Thyroid gland (tissue), 4 donors: ENCODE measurements at regions not wholly inside any gene's neighbourhood (a gene's known extent, or its start where the extent isn't known, plus 50 kb on each side); places are given as distances from the start of the nearest gene placed in this dataset.

Experiments
- POLR2A ChIP-seq, 2 donors: fragments of 450-650 bp; IDR thresholded peaks; one replicate each; pipeline ENCODE4 v1.6.1; 2017; ENCODE audit warnings: antibody characterized with exemption in 2 of 2, mild to moderate bottlenecking in 2 of 2, moderate library complexity in 1 of 2
- TF ChIP-seq, protein P1 (sequence below), 6 experiments: fragments of 200-600 bp in 3 of 6; fragments of 450-650 bp in 3 of 6; sonication (generic) in 3 of 6; IDR thresholded peaks; one replicate each; pipeline ENCODE4 v1.5.1; 2016 to 2019; ENCODE audit warnings: antibody characterized with exemption in 6 of 6, mild to moderate bottlenecking in 2 of 6, inconsistent platforms in 1 of 6, moderate library complexity in 1 of 6

DNA sequence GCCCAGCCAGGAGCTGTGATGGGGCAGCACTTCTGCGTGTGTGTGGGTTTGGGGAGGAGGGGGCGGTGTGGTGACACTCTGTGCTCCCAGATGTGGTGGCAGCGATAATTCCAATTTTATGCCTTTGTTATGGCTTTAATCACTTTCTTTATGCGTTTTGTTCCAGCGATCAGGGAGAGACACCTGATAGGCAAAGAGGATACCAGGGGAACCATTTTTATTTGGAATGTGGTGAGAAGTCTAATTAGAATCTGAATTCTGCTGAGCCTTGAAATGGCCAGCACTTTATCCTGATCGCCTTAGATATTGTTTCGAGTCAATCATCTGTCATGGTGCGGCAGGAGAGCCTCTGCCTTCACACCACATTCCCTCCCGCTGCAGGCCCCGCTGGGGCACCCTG is 79.5 kb downstream of the HIF1AN start:
- TF ChIP-seq POLR2A (IDR thresholded peaks at IDR 0.05) = no peak
- TF ChIP-seq, protein P1, sequence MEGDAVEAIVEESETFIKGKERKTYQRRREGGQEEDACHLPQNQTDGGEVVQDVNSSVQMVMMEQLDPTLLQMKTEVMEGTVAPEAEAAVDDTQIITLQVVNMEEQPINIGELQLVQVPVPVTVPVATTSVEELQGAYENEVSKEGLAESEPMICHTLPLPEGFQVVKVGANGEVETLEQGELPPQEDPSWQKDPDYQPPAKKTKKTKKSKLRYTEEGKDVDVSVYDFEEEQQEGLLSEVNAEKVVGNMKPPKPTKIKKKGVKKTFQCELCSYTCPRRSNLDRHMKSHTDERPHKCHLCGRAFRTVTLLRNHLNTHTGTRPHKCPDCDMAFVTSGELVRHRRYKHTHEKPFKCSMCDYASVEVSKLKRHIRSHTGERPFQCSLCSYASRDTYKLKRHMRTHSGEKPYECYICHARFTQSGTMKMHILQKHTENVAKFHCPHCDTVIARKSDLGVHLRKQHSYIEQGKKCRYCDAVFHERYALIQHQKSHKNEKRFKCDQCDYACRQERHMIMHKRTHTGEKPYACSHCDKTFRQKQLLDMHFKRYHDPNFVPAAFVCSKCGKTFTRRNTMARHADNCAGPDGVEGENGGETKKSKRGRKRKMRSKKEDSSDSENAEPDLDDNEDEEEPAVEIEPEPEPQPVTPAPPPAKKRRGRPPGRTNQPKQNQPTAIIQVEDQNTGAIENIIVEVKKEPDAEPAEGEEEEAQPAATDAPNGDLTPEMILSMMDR (IDR thresholded peaks at IDR 0.05) = no peak
